Keratinocyte (primary cell): ENCODE measurements at regions not wholly inside any gene's neighbourhood (a gene's known extent, or its start where the extent isn't known, plus 50 kb on each side); places are given as distances from the start of the nearest gene placed in this dataset.

ENCODE experiments used
- DNase-seq: peaks from one replicate; pipeline ENCODE4 v3.0.0-alpha.2; 2011; ENCODE audit warnings: low read depth, missing footprints, low spot score
- FAIRE-seq: peaks from 2 replicates; lab custom pipeline; 2011; peaks lifted over from hg19 to GRCh38; lab: Jason Lieb, UNC
- H2AFZ ChIP-seq: 2 replicates; pipeline ENCODE4 v1.6.0; 2012; ENCODE audit warnings: low read length, control low read depth, inconsistent platforms; ENCODE audit not compliant: control insufficient read depth
- H3K27ac ChIP-seq: 2 replicates; pipeline ENCODE4 v1.5.1; 2011; ENCODE audit warnings: low read length; ENCODE audit not compliant: control insufficient read depth, insufficient read depth
- H3K27me3 ChIP-seq: 3 replicates; pipeline ENCODE4 v1.6.0; 2011; ENCODE audit warnings: low read length; ENCODE audit not compliant: control insufficient read depth, insufficient read depth; ENCODE audit errors: extremely low read depth
- H3K36me3 ChIP-seq, 2 experiments: 2 replicates in 1 of 2; 3 replicates in 1 of 2; pipeline ENCODE4 v1.5.1; 2011; ENCODE audit warnings: low read length in 2 of 2, mild to moderate bottlenecking in 1 of 2; ENCODE audit not compliant: control insufficient read depth in 2 of 2, insufficient read depth in 2 of 2; ENCODE audit errors: extremely low read depth in 1 of 2
- H3K4me1 ChIP-seq: 3 replicates; pipeline ENCODE4 v1.5.1; 2011; ENCODE audit warnings: low read length; ENCODE audit not compliant: control insufficient read depth, insufficient read depth; ENCODE audit errors: extremely low read depth
- H3K4me2 ChIP-seq: 3 replicates; pipeline ENCODE4 v1.6.0; 2011; ENCODE audit warnings: low read depth, low read length; ENCODE audit not compliant: control insufficient read depth, insufficient read depth; ENCODE audit errors: extremely low read depth
- H3K4me3 ChIP-seq, 3 experiments: fragments of 200-600 bp in 1 of 3; sonication (generic) in 1 of 3; 2 replicates in 2 of 3; 3 replicates in 1 of 3; pipeline ENCODE4 v1.5.1; 2011 to 2016; ENCODE audit warnings: low read length in 3 of 3, mild to moderate bottlenecking in 3 of 3, control low read depth in 2 of 3, inconsistent platforms in 1 of 3, low read depth in 1 of 3, mixed read lengths in 1 of 3, mixed run types in 1 of 3, moderate library complexity in 1 of 3; ENCODE audit not compliant: control insufficient read depth in 2 of 3, insufficient read depth in 2 of 3; ENCODE audit errors: extremely low read depth in 1 of 3
- H3K79me2 ChIP-seq: 2 replicates; pipeline ENCODE4 v1.6.0; 2012; ENCODE audit warnings: low read length; ENCODE audit not compliant: control insufficient read depth, insufficient read depth
- H3K9ac ChIP-seq: 3 replicates; pipeline ENCODE4 v1.6.0; 2011; ENCODE audit warnings: low read length; ENCODE audit not compliant: control insufficient read depth, insufficient read depth; ENCODE audit errors: extremely low read depth
- H3K9me1 ChIP-seq: 3 replicates; pipeline ENCODE4 v1.6.0; 2011; ENCODE audit warnings: low read length; ENCODE audit not compliant: control insufficient read depth, insufficient read depth; ENCODE audit errors: extremely low read depth
- H3K9me3 ChIP-seq: 2 replicates; pipeline ENCODE4 v1.5.1; 2012; ENCODE audit warnings: low read depth, low read length; ENCODE audit not compliant: control insufficient read depth
- H4K20me1 ChIP-seq: 3 replicates; pipeline ENCODE4 v1.6.0; 2011; ENCODE audit warnings: low read length; ENCODE audit not compliant: control insufficient read depth, insufficient read depth; ENCODE audit errors: extremely low read depth
- EZH2 ChIP-seq: IDR thresholded peaks from one replicate; pipeline ENCODE4 v1.6.1; 2012; ENCODE audit warnings: inconsistent platforms, mild to moderate bottlenecking, low read length, moderate library complexity
- dilution Hi-C: fragments of 300-500 bp; cut with MboI; formaldehyde crosslinking; loops from one replicate; pipeline ENCODE4 v1.7.0; 2020; ENCODE audit warnings: low sequenced_read_pairs; ENCODE audit not compliant: extremely low pct_ligation_motif_present
- TF ChIP-seq, protein P1 (sequence below), 3 experiments: IDR thresholded peaks in 1 of 3; conservative IDR thresholded peaks in 1 of 3; optimal IDR thresholded peaks in 1 of 3; 2 replicates in 2 of 3; 3 replicates in 1 of 3; pipeline versions ENCODE3 to v1.5.1; 2011; ENCODE audit warnings: low read length in 3 of 3, mild to moderate bottlenecking in 3 of 3, moderate library complexity in 2 of 3, control low read depth in 1 of 3, inconsistent platforms in 1 of 3; ENCODE audit not compliant: insufficient read depth in 2 of 3; ENCODE audit errors: extremely low read depth in 1 of 3

DNA sequence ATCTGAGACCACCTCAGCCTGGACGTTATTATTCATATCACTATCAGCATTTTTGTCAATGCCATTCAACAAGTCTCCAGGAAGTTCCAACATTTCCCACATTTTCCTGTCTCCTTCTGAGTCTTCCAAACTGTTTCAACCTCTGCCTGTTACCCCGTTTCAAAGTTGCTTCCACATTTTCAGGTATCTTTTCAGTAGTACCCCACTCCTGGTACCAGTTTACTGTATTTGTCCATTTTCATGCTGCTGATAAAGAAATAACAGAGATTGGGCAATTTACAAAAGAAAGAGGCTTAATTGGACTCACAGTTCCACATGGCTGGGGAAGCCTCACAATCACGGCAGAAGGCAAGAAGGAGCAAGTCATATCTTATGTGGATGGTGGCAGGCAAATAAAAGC lies 565.5 kb downstream of the FRK start:
- Histone ChIP-seq H3K36me3 (no peaks in the 10 kb centered on the region), H3K9me3 (no peaks in the 10 kb centered on the region), H4K20me1 (no peaks in the 10 kb centered on the region), H3K9me1 (no peaks in the 10 kb centered on the region), H3K4me2 (no peak overlapping the region), H2AFZ (no peak overlapping the region), H3K79me2 (no peaks in the 10 kb centered on the region), H3K4me1 (no peaks in the 10 kb centered on the region), H3K27ac (no peak overlapping the region), H3K27me3 (no peaks in the 10 kb centered on the region), H3K9ac (no peak overlapping the region), H3K4me3 (no peak overlapping the region)
- no peak for FAIRE-seq
- dilution Hi-C loops = no loop called here
- DNase-seq = no peak
- no peak for TF ChIP-seq EZH2
- TF ChIP-seq, protein P1, sequence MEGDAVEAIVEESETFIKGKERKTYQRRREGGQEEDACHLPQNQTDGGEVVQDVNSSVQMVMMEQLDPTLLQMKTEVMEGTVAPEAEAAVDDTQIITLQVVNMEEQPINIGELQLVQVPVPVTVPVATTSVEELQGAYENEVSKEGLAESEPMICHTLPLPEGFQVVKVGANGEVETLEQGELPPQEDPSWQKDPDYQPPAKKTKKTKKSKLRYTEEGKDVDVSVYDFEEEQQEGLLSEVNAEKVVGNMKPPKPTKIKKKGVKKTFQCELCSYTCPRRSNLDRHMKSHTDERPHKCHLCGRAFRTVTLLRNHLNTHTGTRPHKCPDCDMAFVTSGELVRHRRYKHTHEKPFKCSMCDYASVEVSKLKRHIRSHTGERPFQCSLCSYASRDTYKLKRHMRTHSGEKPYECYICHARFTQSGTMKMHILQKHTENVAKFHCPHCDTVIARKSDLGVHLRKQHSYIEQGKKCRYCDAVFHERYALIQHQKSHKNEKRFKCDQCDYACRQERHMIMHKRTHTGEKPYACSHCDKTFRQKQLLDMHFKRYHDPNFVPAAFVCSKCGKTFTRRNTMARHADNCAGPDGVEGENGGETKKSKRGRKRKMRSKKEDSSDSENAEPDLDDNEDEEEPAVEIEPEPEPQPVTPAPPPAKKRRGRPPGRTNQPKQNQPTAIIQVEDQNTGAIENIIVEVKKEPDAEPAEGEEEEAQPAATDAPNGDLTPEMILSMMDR (optimal IDR thresholded peaks at IDR 0.05 in 1 of 3, IDR thresholded peaks at IDR 0.05 in 1 of 3, conservative IDR thresholded peaks at IDR 0.05 in 1 of 3; ENCODE audit: extremely low read depth in 1 of 3, insufficient read depth in 2 of 3, low read length in 3 of 3) = no peak

DNA sequence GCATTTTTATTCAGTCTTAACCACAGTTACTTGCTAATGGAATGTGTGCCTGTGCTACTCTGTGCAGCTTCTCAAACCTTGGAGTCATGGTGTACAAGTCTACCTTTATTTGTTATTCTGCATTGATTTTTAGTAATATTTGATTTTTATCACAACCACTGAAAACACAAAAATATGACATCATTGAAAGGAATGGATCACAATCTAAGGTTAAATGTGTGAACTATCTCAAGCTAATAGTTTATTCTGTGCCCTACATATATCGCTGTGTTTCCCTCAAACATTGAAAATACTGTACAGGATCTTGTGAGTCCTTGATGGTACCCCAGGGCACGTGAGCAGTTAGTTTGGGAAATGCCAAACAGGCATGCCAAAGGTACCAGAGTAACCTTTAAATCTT lies 573.4 kb downstream of the FRK start:
- H3K4me3 ChIP-seq = no peak overlapping the region
- H3K4me1 ChIP-seq = no peaks in the 10 kb centered on the region
- H4K20me1 ChIP-seq = no peaks in the 10 kb centered on the region
- H3K79me2 ChIP-seq = no peaks in the 10 kb centered on the region
- H3K27me3 ChIP-seq = no peaks in the 10 kb centered on the region
- no peak for DNase-seq
- TF ChIP-seq EZH2 = no peak
- TF ChIP-seq, protein P1 (optimal IDR thresholded peaks at IDR 0.05 in 1 of 3, IDR thresholded peaks at IDR 0.05 in 1 of 3, conservative IDR thresholded peaks at IDR 0.05 in 1 of 3; ENCODE audit: extremely low read depth in 1 of 3, insufficient read depth in 2 of 3, low read length in 3 of 3) = no peak
- dilution Hi-C loops = no loop called here
- no peak for FAIRE-seq
- H3K9ac ChIP-seq = no peak overlapping the region
- no peak overlapping the region for H3K27ac ChIP-seq
- H3K9me1 ChIP-seq = no peaks in the 10 kb centered on the region
- no peaks in the 10 kb centered on the region for H3K9me3 ChIP-seq
- no peak overlapping the region for H2AFZ ChIP-seq
- H3K36me3 ChIP-seq = no peaks in the 10 kb centered on the region
- no peak overlapping the region for H3K4me2 ChIP-seq
